GM12875 (cell line): ENCODE measurements at regions not wholly inside any gene's neighbourhood (a gene's known extent, or its start where the extent isn't known, plus 50 kb on each side); places are given as distances from the start of the nearest gene placed in this dataset.

Source experiments
- H3K4me3 ChIP-seq: one replicate; pipeline ENCODE4 v1.5.1; 2011; ENCODE audit warnings: low read depth, low read length, control low read depth
- TF ChIP-seq, protein P1 (sequence below): IDR thresholded peaks from 2 replicates; pipeline ENCODE4 v1.5.1; 2011; ENCODE audit warnings: low read depth, mild to moderate bottlenecking, control low read depth, inconsistent platforms, low read length, moderate library complexity, borderline replicate concordance; ENCODE audit not compliant: insufficient read depth

GRCh38 chr7:88681682-88682081 is 77.8 kb upstream of the ZNF804B start:
- TF ChIP-seq, protein P1, sequence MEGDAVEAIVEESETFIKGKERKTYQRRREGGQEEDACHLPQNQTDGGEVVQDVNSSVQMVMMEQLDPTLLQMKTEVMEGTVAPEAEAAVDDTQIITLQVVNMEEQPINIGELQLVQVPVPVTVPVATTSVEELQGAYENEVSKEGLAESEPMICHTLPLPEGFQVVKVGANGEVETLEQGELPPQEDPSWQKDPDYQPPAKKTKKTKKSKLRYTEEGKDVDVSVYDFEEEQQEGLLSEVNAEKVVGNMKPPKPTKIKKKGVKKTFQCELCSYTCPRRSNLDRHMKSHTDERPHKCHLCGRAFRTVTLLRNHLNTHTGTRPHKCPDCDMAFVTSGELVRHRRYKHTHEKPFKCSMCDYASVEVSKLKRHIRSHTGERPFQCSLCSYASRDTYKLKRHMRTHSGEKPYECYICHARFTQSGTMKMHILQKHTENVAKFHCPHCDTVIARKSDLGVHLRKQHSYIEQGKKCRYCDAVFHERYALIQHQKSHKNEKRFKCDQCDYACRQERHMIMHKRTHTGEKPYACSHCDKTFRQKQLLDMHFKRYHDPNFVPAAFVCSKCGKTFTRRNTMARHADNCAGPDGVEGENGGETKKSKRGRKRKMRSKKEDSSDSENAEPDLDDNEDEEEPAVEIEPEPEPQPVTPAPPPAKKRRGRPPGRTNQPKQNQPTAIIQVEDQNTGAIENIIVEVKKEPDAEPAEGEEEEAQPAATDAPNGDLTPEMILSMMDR = no peak
- H3K4me3 ChIP-seq = no peak overlapping the region

GRCh38 chr7:88670536-88670935 is 89.0 kb upstream of the ZNF804B start:
- no peak overlapping the region for H3K4me3 ChIP-seq
- TF ChIP-seq, protein P1 = no peak

GRCh38 chr7:88669913-88670312 is 89.6 kb upstream of the ZNF804B start:
- TF ChIP-seq, protein P1 = no peak
- no peak overlapping the region for H3K4me3 ChIP-seq

- TF ChIP-seq, protein P1 = no peak
- H3K4me3 ChIP-seq = no peak overlapping the region
These were observed 90.9 kb upstream of the ZNF804B start for GRCh38 chr7:88668591-88668990.

DNA sequence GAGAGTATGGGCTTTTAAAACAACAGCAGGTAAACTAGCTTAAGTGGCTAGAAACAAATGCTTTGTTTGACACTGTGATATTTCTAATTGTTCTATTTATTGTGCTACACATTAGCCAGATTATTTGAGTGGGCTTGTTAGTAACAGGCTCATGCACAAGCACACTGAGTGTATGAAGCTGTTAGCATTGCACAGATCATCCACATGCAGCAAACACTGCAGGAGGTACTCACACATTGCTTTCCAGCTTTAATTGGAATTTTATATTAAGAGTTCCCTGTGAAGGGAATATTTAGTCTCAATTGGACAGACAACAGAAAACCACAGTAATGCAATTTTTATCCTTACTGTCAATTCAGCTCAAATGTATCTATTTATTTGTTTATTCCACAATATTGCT is 92.9 kb upstream of the ZNF804B start:
- TF ChIP-seq, protein P1 = no peak

GRCh38 chr7:88665892-88666514 is 93.5 kb upstream of the ZNF804B start:
- H3K4me3 ChIP-seq = no peak overlapping the region
- TF ChIP-seq, protein P1 = no peak

More for the DNA sequence above, 92.9 kb upstream of the ZNF804B start:
- no peak overlapping the region for H3K4me3 ChIP-seq

GRCh38 chr7:88664630-88665233 is 94.8 kb upstream of the ZNF804B start:
- TF ChIP-seq, protein P1 = no peak
- no peak overlapping the region for H3K4me3 ChIP-seq
